ENCODE measurements at regions not wholly inside any gene's neighbourhood (a gene's known extent, or its start where the extent isn't known, plus 50 kb on each side); places are given as distances from the start of the nearest gene placed in this dataset.
"Not testable (repeated sequence)": the region's sequence is repeated elsewhere in the genome, so short reads cannot be mapped to it uniquely, and the experiment has no call there.

GRCh38 chr15:70602834-70603560 lies 160.4 kb downstream of the UACA start:
- Histone ChIP-seq H3K4me3 (ENCODE audit: insufficient read depth, low read depth, low read length) (no peak overlapping the region), H3K27me3 (ENCODE audit: control insufficient read depth, insufficient read depth, low read length) (no peaks in the 10 kb centered on the region), H3K36me3 (replicated peaks; ENCODE audit: control insufficient read depth, insufficient read depth, low read length) (no peaks in the 10 kb centered on the region)
- DNase-seq = peak; percentile 17

- Histone ChIP-seq H3K4me3 (ENCODE audit: insufficient read depth, low read depth, low read length) (no peak overlapping the region), H3K36me3 (replicated peaks; ENCODE audit: control insufficient read depth, insufficient read depth, low read length) (no peaks in the 10 kb centered on the region), H3K27me3 (ENCODE audit: control insufficient read depth, insufficient read depth, low read length) (no peaks in the 10 kb centered on the region)
- DNase-seq = no peak
Observed at GRCh38 chr15:70602281-70602680, 161.1 kb downstream of the UACA start.

DNA sequence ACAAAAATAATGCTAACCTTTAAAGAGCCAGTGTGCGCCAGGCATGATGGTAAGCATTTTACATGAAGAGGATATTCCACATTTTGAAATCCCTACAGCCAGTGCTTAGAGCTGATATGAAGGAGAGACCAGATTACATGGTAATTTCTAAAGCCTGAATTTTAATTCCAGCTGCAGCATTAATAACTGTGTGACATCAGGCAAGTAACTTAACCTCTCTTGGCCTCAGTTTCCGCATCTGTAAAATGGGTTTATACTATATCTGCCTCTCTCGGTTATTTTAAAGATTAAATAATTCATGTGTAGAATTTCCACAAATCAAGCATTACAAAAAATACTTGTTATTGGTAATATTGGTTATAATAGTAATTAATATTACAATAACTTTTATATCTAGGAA lies 165.4 kb downstream of the UACA start:
- no peaks in the 10 kb centered on the region for H3K36me3 ChIP-seq (replicated peaks; ENCODE audit: control insufficient read depth, insufficient read depth, low read length)
- H3K4me3 ChIP-seq (ENCODE audit: insufficient read depth, low read depth, low read length) = no peak overlapping the region
- DNase-seq = no peak
- H3K27me3 ChIP-seq (ENCODE audit: control insufficient read depth, insufficient read depth, low read length) = no peaks in the 10 kb centered on the region

GRCh38 chr15:70597056-70597603 lies 166.2 kb downstream of the UACA start:
- Histone ChIP-seq H3K36me3 (replicated peaks; ENCODE audit: control insufficient read depth, insufficient read depth, low read length) (no peaks in the 10 kb centered on the region), H3K4me3 (ENCODE audit: insufficient read depth, low read depth, low read length) (no peak overlapping the region), H3K27me3 (ENCODE audit: control insufficient read depth, insufficient read depth, low read length) (no peaks in the 10 kb centered on the region)
- DNase-seq = no peak

DNA sequence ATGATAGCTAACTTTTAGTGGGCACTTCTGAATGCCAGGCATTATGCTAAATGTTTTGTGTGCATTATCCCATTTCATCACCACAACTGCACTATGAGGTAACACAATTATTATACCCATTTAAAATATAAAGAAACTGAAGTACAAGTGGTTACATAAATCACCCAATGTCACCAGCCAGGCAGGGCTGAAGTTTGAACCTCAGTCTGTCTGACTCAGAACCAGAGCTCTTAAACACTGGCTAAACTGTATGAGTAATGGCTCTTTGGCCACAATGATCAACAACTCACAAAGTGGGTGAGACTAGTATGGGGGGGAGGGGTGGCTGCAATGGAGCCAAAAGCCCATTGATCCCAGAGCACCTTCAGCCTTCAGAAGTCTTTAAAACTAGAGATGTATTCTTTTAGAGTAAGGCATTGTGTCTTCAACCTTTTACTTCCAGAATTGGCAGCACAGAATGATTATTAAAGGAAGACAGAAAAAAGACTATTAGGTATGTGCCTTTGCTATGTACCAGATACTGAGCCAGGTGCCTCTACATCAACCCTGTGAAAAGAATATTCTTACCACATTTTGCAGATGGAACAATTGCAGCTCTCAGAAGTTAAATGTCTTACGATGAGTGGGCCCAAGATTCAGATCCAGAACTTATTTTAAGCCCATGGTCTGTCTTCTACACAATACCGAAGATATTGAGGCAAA lies 166.9 kb downstream of the UACA start:
- Histone ChIP-seq H3K27me3 (ENCODE audit: control insufficient read depth, insufficient read depth, low read length) (no peaks in the 10 kb centered on the region), H3K4me3 (ENCODE audit: insufficient read depth, low read depth, low read length) (no peak overlapping the region), H3K36me3 (replicated peaks; ENCODE audit: control insufficient read depth, insufficient read depth, low read length) (no peaks in the 10 kb centered on the region)
- DNase-seq = no peak

DNA sequence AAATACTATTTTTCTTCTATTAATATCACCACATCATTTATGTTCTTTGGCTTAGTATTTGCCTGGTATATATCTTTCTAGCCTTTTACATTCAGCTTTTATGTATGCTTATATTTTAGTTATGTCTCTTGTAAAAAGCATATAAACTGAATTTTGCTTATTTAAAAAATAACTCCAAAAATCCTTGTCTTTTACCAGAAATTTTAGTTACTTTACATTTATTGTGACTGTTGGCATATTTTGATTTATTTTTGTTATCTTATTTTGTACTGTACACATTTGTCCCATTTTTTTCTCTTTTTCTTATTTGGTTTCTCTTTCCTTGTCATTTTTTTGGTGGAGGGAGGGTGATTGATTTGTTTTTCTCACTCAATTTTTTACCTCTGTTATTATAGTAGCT lies 169.6 kb downstream of the UACA start:
- Histone ChIP-seq H3K36me3 (replicated peaks; ENCODE audit: control insufficient read depth, insufficient read depth, low read length) (no peaks in the 10 kb centered on the region), H3K4me3 (ENCODE audit: insufficient read depth, low read depth, low read length) (no peak overlapping the region), H3K27me3 (ENCODE audit: control insufficient read depth, insufficient read depth, low read length) (no peaks in the 10 kb centered on the region)
- no peak for DNase-seq

DNA sequence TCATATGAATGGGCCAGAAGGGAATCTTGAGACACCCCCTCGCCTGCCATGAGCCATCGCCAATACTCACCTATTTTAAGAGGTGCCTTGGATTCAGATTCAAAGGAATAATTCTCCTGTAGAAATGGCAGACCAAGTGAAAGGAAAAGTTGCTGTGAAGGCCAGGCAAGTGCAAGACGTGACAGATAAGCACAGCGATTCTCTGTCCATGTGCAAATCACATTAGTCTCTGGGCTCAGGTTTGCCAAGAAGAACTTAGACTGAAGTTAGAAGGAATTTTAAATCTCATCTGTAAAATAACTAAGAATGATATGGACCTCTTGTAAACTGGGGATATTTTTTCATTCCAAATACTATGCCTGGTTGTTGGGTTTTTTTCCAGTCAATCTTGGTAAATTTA lies 173.6 kb downstream of the UACA start:
- Histone ChIP-seq H3K27me3 (ENCODE audit: control insufficient read depth, insufficient read depth, low read length) (peaks cover 6% of the 10 kb centered on the region), H3K4me3 (ENCODE audit: insufficient read depth, low read depth, low read length) (no peak overlapping the region), H3K36me3 (replicated peaks; ENCODE audit: control insufficient read depth, insufficient read depth, low read length) (no peaks in the 10 kb centered on the region)
- no peak for DNase-seq

DNA sequence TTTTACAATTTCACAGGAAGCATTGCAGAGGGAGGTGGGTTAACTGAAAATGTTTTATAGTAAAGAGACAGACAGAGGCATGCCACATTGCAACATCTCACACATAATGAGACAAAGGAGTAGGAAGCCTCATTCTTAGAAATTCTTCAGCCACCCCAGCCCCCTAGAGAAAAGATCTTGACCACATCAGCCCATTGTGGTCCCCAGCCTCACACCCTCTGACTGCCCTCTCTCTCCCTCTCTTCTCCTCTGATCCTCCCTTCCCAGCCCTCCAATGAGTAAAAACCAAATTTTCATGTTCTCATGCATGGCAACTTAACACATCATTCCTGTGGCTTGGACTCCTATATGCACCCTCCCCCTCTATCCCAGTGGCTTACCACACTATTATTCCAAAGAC lies 174.1 kb downstream of the UACA start:
- no peak overlapping the region for H3K4me3 ChIP-seq (ENCODE audit: insufficient read depth, low read depth, low read length)
- H3K36me3 ChIP-seq (replicated peaks; ENCODE audit: control insufficient read depth, insufficient read depth, low read length) = no peaks in the 10 kb centered on the region
- peaks cover 11% of the 10 kb centered on the region for H3K27me3 ChIP-seq (ENCODE audit: control insufficient read depth, insufficient read depth, low read length)
- DNase-seq = peak; percentile 4

GRCh38 chr15:70588613-70589012 lies 174.7 kb downstream of the UACA start:
- H3K4me3 ChIP-seq (ENCODE audit: insufficient read depth, low read depth, low read length) = no peak overlapping the region
- no peaks in the 10 kb centered on the region for H3K36me3 ChIP-seq (replicated peaks; ENCODE audit: control insufficient read depth, insufficient read depth, low read length)
- no peak for DNase-seq
- H3K27me3 ChIP-seq (ENCODE audit: control insufficient read depth, insufficient read depth, low read length) = peaks cover 11% of the 10 kb centered on the region

DNA sequence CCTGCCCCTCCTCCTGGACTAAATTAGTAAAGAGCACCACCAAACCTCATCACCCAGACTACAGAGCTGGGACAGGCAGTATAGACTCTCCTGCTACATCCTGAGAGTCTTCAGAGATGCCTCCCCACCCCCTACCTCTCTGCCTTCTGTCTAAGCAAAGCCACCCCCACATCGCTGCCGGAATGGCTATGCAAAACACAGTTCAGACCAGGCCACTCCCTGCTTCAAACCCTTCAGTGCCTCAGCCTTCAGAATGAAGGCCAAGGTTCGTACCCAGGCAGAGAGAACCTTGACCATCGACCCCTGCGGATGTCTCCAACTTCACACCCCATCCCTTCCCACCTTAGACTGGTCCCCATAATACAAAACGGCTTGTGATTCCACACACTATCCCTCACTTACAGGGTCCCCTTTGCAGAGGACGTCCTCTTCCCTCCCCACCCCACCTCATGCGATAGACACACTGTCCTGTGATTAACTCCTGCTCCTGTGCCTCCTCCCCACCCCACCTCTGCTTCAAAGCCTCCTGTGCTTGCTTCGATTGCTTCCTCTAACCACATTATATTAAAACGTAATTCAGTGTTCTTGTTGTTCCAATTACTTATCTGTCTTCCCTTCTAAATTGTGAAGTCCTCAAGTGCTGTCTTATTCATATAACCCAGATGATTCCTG lies 175.3 kb downstream of the UACA start:
- no peaks in the 10 kb centered on the region for H3K36me3 ChIP-seq (replicated peaks; ENCODE audit: control insufficient read depth, insufficient read depth, low read length)
- peak; percentile 32 for DNase-seq
- H3K27me3 ChIP-seq (ENCODE audit: control insufficient read depth, insufficient read depth, low read length) = peaks cover 11% of the 10 kb centered on the region
- H3K4me3 ChIP-seq (ENCODE audit: insufficient read depth, low read depth, low read length) = no peak overlapping the region

DNA sequence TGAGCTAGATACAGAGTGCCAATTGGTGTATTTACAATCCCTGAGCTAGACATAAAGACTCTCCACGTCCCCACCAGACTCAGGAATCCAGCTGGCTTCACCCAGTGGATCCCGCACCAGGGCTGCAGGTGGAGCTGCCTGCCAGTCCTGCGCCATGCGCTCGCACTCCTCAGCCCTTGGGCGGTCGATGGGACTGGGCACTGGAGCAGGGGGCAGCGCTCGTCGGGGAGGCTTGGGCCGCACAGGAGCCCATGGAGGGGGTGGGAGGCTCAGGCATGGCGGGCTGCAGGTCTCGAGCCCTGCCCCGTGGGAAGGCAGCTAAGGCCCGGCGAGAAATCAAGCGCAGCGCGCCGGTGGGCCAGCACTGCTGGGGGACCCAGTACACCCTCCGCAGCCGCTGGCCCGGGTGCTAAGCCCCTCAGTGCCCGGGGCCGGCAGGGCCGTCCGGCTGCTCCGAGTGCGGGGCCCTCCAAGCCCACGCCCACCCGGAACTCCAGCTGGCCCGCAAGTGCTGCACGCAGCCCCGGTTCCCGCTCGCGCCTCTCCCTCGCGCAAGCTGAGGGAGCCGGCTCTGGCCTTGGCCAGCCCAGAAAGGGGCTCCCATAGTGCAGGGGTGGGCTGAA lies 176.2 kb downstream of the UACA start:
- H3K36me3 ChIP-seq (replicated peaks; ENCODE audit: control insufficient read depth, insufficient read depth, low read length); H3K4me3 ChIP-seq (ENCODE audit: insufficient read depth, low read depth, low read length); DNase-seq: not testable (repeated sequence)
- H3K27me3 ChIP-seq (ENCODE audit: control insufficient read depth, insufficient read depth, low read length) = peaks cover 11% of the 10 kb centered on the region

DNA sequence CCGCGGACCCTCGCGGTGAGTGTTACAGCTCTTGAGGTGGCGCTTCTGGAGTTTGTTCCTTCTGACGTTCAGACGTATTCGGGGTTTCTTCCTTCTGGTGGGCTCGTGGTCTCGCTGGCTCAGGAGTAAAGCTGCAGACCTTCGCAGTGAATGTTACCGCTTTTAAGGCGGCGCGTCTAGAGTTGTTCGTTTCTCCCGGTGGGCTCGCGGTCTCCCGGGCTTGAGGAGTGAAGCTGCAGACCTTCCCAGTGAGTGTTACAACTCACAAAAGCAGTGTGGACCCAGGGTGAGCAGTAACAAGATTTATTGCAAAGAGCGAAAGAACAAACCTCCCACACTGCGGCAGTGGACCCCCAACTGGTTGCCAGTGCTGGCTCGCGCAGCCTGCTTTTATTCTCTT lies 177.1 kb downstream of the UACA start:
- Histone ChIP-seq H3K27me3 (ENCODE audit: control insufficient read depth, insufficient read depth, low read length) (peaks cover 11% of the 10 kb centered on the region), H3K4me3 (ENCODE audit: insufficient read depth, low read depth, low read length) (no peak overlapping the region)
- peak; percentile 15 for DNase-seq

DNA sequence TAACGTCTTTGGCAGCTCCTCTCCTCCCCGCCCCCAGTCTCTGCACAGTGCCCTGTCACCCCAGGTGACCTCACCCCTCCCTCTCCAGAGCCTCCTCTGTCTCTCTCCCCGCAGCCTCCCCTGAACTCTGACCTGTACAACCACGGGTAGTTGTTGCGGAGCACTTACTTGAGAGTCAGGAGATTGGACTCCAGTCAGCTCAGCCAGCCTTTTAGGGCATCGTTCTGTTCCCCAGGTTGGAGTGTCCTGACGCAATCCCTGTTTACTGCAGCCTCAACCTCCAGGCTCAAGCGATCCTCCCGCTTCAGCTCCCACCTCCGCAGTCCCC lies 177.7 kb downstream of the UACA start:
- Histone ChIP-seq H3K27me3 (ENCODE audit: control insufficient read depth, insufficient read depth, low read length) (peaks cover 11% of the 10 kb centered on the region), H3K36me3 (replicated peaks; ENCODE audit: control insufficient read depth, insufficient read depth, low read length) (no peaks in the 10 kb centered on the region), H3K4me3 (ENCODE audit: insufficient read depth, low read depth, low read length) (peak overlapping the region; percentile 50)
- DNase-seq = no peak

More for the DNA sequence above, 177.1 kb downstream of the UACA start:
- no peaks in the 10 kb centered on the region for H3K36me3 ChIP-seq (replicated peaks; ENCODE audit: control insufficient read depth, insufficient read depth, low read length)

GRCh38 chr15:70584838-70585706 lies 178.3 kb downstream of the UACA start:
- DNase-seq = peak; percentile 97
- H3K4me3 ChIP-seq (ENCODE audit: insufficient read depth, low read depth, low read length) = peak overlapping the region; percentile 50
- peaks cover 11% of the 10 kb centered on the region for H3K27me3 ChIP-seq (ENCODE audit: control insufficient read depth, insufficient read depth, low read length)
- H3K36me3 ChIP-seq (replicated peaks; ENCODE audit: control insufficient read depth, insufficient read depth, low read length) = no peaks in the 10 kb centered on the region

Data from H7 (cell line).